ENCODE measurements at regions not wholly inside any gene's neighbourhood (a gene's known extent, or its start where the extent isn't known, plus 50 kb on each side); places are given as distances from the start of the nearest gene placed in this dataset.

DNA sequence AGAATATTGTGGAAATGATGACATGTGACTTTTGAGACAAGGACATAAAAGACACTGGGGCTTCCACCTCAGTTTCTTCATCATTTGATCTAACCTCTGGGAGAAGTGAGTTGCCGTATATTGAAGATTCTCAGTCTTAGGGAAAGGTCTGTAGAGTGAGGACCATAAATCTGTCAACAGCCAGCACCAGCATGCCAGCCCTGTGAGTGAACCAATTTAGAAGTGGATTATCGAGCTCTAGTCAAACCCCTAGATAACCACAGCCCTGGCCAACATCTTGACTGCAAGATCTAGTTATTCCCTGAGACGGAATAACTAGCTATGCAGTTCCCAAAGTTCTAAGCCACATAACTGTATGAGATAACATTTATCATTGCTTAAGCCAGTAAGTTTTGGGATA, 108.8 kb upstream of the PTPRR start:
- no peak for ATAC-seq
- no peak overlapping the region for H3K27ac ChIP-seq (ENCODE audit: low read depth)
- no peaks in the 10 kb centered on the region for H3F3A ChIP-seq (replicated peaks; ENCODE audit: low read depth)
- no peaks in the 10 kb centered on the region for H4K20me1 ChIP-seq (replicated peaks; ENCODE audit: insufficient read depth)
- no peak overlapping the region for H3K4me3 ChIP-seq
- DNase-seq (ENCODE audit: low spot score) = no peak
- Mint-ChIP-seq H3K27me3 (ENCODE audit: insufficient read depth, low read depth, poor library complexity) (no peaks in the 10 kb centered on the region), H3K4me3 (no peak overlapping the region), H3K9me3 (no peaks in the 10 kb centered on the region), H3K27ac (0 out of 2 replicates have a peak overlapping the region, but pooled peaks have one; percentile 24), H3K4me1 (peaks cover 5% of the 10 kb centered on the region; the same call in 2 of the 3 replicates), H3K36me3 (ENCODE audit: low read depth) (no peaks in the 10 kb centered on the region)
- H3K36me3 ChIP-seq (ENCODE audit: insufficient read depth) = no peaks in the 10 kb centered on the region
- no peaks in the 10 kb centered on the region for H3K27me3 ChIP-seq (ENCODE audit: insufficient read depth)
- H3K9me2 ChIP-seq (ENCODE audit: insufficient read depth) = peaks cover 10% of the 10 kb centered on the region
- TF ChIP-seq STAT1 (IDR thresholded peaks at IDR 0.05; ENCODE audit: unreplicated experiment) (no peak), ZNF331 (CRISPR knock-in tag; IDR thresholded peaks at IDR 0.05; ENCODE audit: low read depth) (no peak), ZNF114 (CRISPR knock-in tag; IDR thresholded peaks at IDR 0.05) (no peak), EZH2 (IDR thresholded peaks at IDR 0.05; ENCODE audit: low read depth, unreplicated experiment) (no peak), EZH2phosphoT487 (IDR thresholded peaks at IDR 0.05; ENCODE audit: unreplicated experiment) (no peak), NANOG (IDR thresholded peaks at IDR 0.05; ENCODE audit: borderline replicate concordance) (no peak), JUNB (IDR thresholded peaks at IDR 0.05; ENCODE audit: unreplicated experiment) (no peak), POLR2AphosphoS5 (IDR thresholded peaks at IDR 0.05; ENCODE audit: low read depth) (no peak), CREB1 (CRISPR knock-in tag; IDR thresholded peaks at IDR 0.05; ENCODE audit: low read depth) (no peak)
- TF ChIP-seq, protein P1, sequence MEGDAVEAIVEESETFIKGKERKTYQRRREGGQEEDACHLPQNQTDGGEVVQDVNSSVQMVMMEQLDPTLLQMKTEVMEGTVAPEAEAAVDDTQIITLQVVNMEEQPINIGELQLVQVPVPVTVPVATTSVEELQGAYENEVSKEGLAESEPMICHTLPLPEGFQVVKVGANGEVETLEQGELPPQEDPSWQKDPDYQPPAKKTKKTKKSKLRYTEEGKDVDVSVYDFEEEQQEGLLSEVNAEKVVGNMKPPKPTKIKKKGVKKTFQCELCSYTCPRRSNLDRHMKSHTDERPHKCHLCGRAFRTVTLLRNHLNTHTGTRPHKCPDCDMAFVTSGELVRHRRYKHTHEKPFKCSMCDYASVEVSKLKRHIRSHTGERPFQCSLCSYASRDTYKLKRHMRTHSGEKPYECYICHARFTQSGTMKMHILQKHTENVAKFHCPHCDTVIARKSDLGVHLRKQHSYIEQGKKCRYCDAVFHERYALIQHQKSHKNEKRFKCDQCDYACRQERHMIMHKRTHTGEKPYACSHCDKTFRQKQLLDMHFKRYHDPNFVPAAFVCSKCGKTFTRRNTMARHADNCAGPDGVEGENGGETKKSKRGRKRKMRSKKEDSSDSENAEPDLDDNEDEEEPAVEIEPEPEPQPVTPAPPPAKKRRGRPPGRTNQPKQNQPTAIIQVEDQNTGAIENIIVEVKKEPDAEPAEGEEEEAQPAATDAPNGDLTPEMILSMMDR (conservative IDR thresholded peaks at IDR 0.05; ENCODE audit: low read depth in 2 of 2) = no peak
- TF ChIP-seq, protein P2, sequence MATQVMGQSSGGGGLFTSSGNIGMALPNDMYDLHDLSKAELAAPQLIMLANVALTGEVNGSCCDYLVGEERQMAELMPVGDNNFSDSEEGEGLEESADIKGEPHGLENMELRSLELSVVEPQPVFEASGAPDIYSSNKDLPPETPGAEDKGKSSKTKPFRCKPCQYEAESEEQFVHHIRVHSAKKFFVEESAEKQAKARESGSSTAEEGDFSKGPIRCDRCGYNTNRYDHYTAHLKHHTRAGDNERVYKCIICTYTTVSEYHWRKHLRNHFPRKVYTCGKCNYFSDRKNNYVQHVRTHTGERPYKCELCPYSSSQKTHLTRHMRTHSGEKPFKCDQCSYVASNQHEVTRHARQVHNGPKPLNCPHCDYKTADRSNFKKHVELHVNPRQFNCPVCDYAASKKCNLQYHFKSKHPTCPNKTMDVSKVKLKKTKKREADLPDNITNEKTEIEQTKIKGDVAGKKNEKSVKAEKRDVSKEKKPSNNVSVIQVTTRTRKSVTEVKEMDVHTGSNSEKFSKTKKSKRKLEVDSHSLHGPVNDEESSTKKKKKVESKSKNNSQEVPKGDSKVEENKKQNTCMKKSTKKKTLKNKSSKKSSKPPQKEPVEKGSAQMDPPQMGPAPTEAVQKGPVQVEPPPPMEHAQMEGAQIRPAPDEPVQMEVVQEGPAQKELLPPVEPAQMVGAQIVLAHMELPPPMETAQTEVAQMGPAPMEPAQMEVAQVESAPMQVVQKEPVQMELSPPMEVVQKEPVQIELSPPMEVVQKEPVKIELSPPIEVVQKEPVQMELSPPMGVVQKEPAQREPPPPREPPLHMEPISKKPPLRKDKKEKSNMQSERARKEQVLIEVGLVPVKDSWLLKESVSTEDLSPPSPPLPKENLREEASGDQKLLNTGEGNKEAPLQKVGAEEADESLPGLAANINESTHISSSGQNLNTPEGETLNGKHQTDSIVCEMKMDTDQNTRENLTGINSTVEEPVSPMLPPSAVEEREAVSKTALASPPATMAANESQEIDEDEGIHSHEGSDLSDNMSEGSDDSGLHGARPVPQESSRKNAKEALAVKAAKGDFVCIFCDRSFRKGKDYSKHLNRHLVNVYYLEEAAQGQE (IDR thresholded peaks at IDR 0.05; ENCODE audit: unreplicated experiment) = no peak
- TF ChIP-seq, protein P3, sequence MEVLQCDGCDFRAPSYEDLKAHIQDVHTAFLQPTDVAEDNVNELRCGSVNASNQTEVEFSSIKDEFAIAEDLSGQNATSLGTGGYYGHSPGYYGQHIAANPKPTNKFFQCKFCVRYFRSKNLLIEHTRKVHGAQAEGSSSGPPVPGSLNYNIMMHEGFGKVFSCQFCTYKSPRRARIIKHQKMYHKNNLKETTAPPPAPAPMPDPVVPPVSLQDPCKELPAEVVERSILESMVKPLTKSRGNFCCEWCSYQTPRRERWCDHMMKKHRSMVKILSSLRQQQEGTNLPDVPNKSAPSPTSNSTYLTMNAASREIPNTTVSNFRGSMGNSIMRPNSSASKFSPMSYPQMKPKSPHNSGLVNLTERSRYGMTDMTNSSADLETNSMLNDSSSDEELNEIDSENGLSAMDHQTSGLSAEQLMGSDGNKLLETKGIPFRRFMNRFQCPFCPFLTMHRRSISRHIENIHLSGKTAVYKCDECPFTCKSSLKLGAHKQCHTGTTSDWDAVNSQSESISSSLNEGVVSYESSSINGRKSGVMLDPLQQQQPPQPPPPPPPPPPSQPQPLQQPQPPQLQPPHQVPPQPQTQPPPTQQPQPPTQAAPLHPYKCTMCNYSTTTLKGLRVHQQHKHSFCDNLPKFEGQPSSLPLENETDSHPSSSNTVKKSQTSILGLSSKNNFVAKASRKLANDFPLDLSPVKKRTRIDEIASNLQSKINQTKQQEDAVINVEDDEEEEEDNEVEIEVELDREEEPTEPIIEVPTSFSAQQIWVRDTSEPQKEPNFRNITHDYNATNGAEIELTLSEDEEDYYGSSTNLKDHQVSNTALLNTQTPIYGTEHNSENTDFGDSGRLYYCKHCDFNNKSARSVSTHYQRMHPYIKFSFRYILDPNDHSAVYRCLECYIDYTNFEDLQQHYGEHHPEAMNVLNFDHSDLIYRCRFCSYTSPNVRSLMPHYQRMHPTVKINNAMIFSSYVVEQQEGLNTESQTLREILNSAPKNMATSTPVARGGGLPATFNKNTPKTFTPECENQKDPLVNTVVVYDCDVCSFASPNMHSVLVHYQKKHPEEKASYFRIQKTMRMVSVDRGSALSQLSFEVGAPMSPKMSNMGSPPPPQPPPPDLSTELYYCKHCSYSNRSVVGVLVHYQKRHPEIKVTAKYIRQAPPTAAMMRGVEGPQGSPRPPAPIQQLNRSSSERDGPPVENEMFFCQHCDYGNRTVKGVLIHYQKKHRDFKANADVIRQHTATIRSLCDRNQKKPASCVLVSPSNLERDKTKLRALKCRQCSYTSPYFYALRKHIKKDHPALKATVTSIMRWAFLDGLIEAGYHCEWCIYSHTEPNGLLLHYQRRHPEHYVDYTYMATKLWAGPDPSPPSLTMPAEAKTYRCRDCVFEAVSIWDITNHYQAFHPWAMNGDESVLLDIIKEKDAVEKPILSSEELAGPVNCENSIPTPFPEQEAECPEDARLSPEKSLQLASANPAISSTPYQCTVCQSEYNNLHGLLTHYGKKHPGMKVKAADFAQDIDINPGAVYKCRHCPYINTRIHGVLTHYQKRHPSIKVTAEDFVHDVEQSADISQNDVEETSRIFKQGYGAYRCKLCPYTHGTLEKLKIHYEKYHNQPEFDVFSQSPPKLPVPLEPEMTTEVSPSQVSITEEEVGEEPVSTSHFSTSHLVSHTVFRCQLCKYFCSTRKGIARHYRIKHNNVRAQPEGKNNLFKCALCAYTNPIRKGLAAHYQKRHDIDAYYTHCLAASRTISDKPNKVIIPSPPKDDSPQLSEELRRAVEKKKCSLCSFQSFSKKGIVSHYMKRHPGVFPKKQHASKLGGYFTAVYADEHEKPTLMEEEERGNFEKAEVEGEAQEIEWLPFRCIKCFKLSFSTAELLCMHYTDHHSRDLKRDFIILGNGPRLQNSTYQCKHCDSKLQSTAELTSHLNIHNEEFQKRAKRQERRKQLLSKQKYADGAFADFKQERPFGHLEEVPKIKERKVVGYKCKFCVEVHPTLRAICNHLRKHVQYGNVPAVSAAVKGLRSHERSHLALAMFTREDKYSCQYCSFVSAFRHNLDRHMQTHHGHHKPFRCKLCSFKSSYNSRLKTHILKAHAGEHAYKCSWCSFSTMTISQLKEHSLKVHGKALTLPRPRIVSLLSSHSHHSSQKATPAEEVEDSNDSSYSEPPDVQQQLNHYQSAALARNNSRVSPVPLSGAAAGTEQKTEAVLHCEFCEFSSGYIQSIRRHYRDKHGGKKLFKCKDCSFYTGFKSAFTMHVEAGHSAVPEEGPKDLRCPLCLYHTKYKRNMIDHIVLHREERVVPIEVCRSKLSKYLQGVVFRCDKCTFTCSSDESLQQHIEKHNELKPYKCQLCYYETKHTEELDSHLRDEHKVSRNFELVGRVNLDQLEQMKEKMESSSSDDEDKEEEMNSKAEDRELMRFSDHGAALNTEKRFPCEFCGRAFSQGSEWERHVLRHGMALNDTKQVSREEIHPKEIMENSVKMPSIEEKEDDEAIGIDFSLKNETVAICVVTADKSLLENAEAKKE (CRISPR knock-in tag; IDR thresholded peaks at IDR 0.05) = no peak
- TF ChIP-seq, protein P4, sequence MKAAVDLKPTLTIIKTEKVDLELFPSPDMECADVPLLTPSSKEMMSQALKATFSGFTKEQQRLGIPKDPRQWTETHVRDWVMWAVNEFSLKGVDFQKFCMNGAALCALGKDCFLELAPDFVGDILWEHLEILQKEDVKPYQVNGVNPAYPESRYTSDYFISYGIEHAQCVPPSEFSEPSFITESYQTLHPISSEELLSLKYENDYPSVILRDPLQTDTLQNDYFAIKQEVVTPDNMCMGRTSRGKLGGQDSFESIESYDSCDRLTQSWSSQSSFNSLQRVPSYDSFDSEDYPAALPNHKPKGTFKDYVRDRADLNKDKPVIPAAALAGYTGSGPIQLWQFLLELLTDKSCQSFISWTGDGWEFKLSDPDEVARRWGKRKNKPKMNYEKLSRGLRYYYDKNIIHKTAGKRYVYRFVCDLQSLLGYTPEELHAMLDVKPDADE (IDR thresholded peaks at IDR 0.05) = no peak
- H3K79me2 ChIP-seq (replicated peaks; ENCODE audit: insufficient read depth) = no peaks in the 10 kb centered on the region
- no peaks in the 10 kb centered on the region for H3K4me1 ChIP-seq (ENCODE audit: insufficient read depth)
- H3K4me2 ChIP-seq = no peak overlapping the region
- H2AFZ ChIP-seq = no peak overlapping the region
